Stimulated activated naive CD8-positive, alpha-beta T cell treated with anti-CD3 and anti-CD28 coated beads, Interleukin-15, Interleukin-2, amounts not matched to agents 100 ng/mL and 50 ng/mL, for 24 hours (primary cell): ENCODE measurements at regions not wholly inside any gene's neighbourhood (a gene's known extent, or its start where the extent isn't known, plus 50 kb on each side); places are given as distances from the start of the nearest gene placed in this dataset.

Experiments used
- H3K27ac Mint-ChIP-seq: one replicate; pipeline ENCODE4 v1.8.0; 2021; ENCODE audit warnings: mild to moderate bottlenecking, mixed read lengths
- H3K27me3 Mint-ChIP-seq: one replicate; pipeline ENCODE4 v1.8.0; 2021; ENCODE audit warnings: mixed read lengths
- H3K36me3 Mint-ChIP-seq: one replicate; pipeline ENCODE4 v1.8.0; 2021; ENCODE audit warnings: low read depth, mixed read lengths
- H3K4me1 Mint-ChIP-seq: one replicate; pipeline ENCODE4 v1.8.0; 2021; ENCODE audit warnings: low read depth, mixed read lengths
- H3K4me3 Mint-ChIP-seq: one replicate; pipeline ENCODE4 v1.8.0; 2021; ENCODE audit warnings: mild to moderate bottlenecking, mixed read lengths
- H3K9me3 Mint-ChIP-seq: one replicate; pipeline ENCODE4 v1.8.0; 2021; ENCODE audit warnings: mixed read lengths

- no peaks in the 10 kb centered on the region for H3K9me3 Mint-ChIP-seq
- H3K36me3 Mint-ChIP-seq = no peaks in the 10 kb centered on the region
- no peak overlapping the region for H3K4me3 Mint-ChIP-seq
- no peaks in the 10 kb centered on the region for H3K27me3 Mint-ChIP-seq
- H3K27ac Mint-ChIP-seq = no peak overlapping the region
- no peaks in the 10 kb centered on the region for H3K4me1 Mint-ChIP-seq
Measured at GRCh38 chr6:140921366-140922226, 1211.1 kb upstream of the GJE1 start.

GRCh38 chr6:140917911-140918310, 1214.8 kb upstream of the GJE1 start:
- Mint-ChIP-seq H3K27ac (no peak overlapping the region), H3K9me3 (no peaks in the 10 kb centered on the region), H3K27me3 (no peaks in the 10 kb centered on the region), H3K36me3 (no peaks in the 10 kb centered on the region), H3K4me1 (no peaks in the 10 kb centered on the region), H3K4me3 (no peak overlapping the region)

- no peaks in the 10 kb centered on the region for H3K4me1 Mint-ChIP-seq
- no peak overlapping the region for H3K27ac Mint-ChIP-seq
- H3K36me3 Mint-ChIP-seq = no peaks in the 10 kb centered on the region
- H3K27me3 Mint-ChIP-seq = peaks cover 5% of the 10 kb centered on the region
- H3K9me3 Mint-ChIP-seq = no peaks in the 10 kb centered on the region
- H3K4me3 Mint-ChIP-seq = no peak overlapping the region
Measured at GRCh38 chr6:140915551-140915950, 1217.2 kb upstream of the GJE1 start.

- Mint-ChIP-seq H3K27ac (no peak overlapping the region), H3K27me3 (peaks cover 5% of the 10 kb centered on the region)
Measured at GRCh38 chr6:140915103-140915502, 1217.6 kb upstream of the GJE1 start.

GRCh38 chr6:140912686-140913085, 1220.0 kb upstream of the GJE1 start:
- no peaks in the 10 kb centered on the region for H3K9me3 Mint-ChIP-seq
- no peak overlapping the region for H3K27ac Mint-ChIP-seq
- no peaks in the 10 kb centered on the region for H3K36me3 Mint-ChIP-seq
- H3K27me3 Mint-ChIP-seq = peaks cover 5% of the 10 kb centered on the region
- H3K4me1 Mint-ChIP-seq = no peaks in the 10 kb centered on the region
- no peak overlapping the region for H3K4me3 Mint-ChIP-seq

More at GRCh38 chr6:140915103-140915502, 1217.6 kb upstream of the GJE1 start:
- H3K4me1 Mint-ChIP-seq = no peaks in the 10 kb centered on the region
- no peaks in the 10 kb centered on the region for H3K36me3 Mint-ChIP-seq
- no peaks in the 10 kb centered on the region for H3K9me3 Mint-ChIP-seq
- H3K4me3 Mint-ChIP-seq = no peak overlapping the region

- H3K36me3 Mint-ChIP-seq = no peaks in the 10 kb centered on the region
- H3K27ac Mint-ChIP-seq = no peak overlapping the region
- no peaks in the 10 kb centered on the region for H3K4me1 Mint-ChIP-seq
- H3K4me3 Mint-ChIP-seq = no peak overlapping the region
- peaks cover 5% of the 10 kb centered on the region for H3K27me3 Mint-ChIP-seq
- no peaks in the 10 kb centered on the region for H3K9me3 Mint-ChIP-seq
Measured at GRCh38 chr6:140909625-140910024, 1223.1 kb upstream of the GJE1 start.

GRCh38 chr6:140909156-140909555, 1223.6 kb upstream of the GJE1 start:
- Mint-ChIP-seq H3K27me3 (peaks cover 5% of the 10 kb centered on the region), H3K36me3 (no peaks in the 10 kb centered on the region), H3K9me3 (no peaks in the 10 kb centered on the region), H3K4me1 (no peaks in the 10 kb centered on the region), H3K27ac (no peak overlapping the region), H3K4me3 (no peak overlapping the region)

GRCh38 chr6:140908505-140908904, 1224.2 kb upstream of the GJE1 start:
- H3K4me1 Mint-ChIP-seq = no peaks in the 10 kb centered on the region
- H3K27me3 Mint-ChIP-seq = peaks cover 5% of the 10 kb centered on the region
- H3K36me3 Mint-ChIP-seq = no peaks in the 10 kb centered on the region
- no peak overlapping the region for H3K27ac Mint-ChIP-seq
- H3K4me3 Mint-ChIP-seq = no peak overlapping the region
- H3K9me3 Mint-ChIP-seq = no peaks in the 10 kb centered on the region

GRCh38 chr6:140907235-140907634, 1225.5 kb upstream of the GJE1 start:
- no peaks in the 10 kb centered on the region for H3K9me3 Mint-ChIP-seq
- peaks cover 2% of the 10 kb centered on the region for H3K27me3 Mint-ChIP-seq

GRCh38 chr6:140905724-140906123, 1227.0 kb upstream of the GJE1 start:
- H3K36me3 Mint-ChIP-seq = no peaks in the 10 kb centered on the region

More at GRCh38 chr6:140907235-140907634, 1225.5 kb upstream of the GJE1 start:
- Mint-ChIP-seq H3K36me3 (no peaks in the 10 kb centered on the region), H3K27ac (no peak overlapping the region), H3K4me1 (no peaks in the 10 kb centered on the region), H3K4me3 (no peak overlapping the region)

GRCh38 chr6:140905050-140905449, 1227.7 kb upstream of the GJE1 start:
- no peaks in the 10 kb centered on the region for H3K4me1 Mint-ChIP-seq
- H3K27me3 Mint-ChIP-seq = peaks cover 5% of the 10 kb centered on the region
- H3K9me3 Mint-ChIP-seq = peaks cover 5% of the 10 kb centered on the region
- H3K36me3 Mint-ChIP-seq = no peaks in the 10 kb centered on the region
- H3K4me3 Mint-ChIP-seq = no peak overlapping the region
- no peak overlapping the region for H3K27ac Mint-ChIP-seq

More at GRCh38 chr6:140905724-140906123, 1227.0 kb upstream of the GJE1 start:
- no peak overlapping the region for H3K4me3 Mint-ChIP-seq
- H3K9me3 Mint-ChIP-seq = peaks cover 5% of the 10 kb centered on the region
- H3K27me3 Mint-ChIP-seq = peaks cover 5% of the 10 kb centered on the region
- H3K4me1 Mint-ChIP-seq = no peaks in the 10 kb centered on the region
- no peak overlapping the region for H3K27ac Mint-ChIP-seq

GRCh38 chr6:140897804-140898573, 1234.7 kb upstream of the GJE1 start:
- Mint-ChIP-seq H3K27me3 (peaks cover 11% of the 10 kb centered on the region), H3K9me3 (peaks cover 8% of the 10 kb centered on the region), H3K4me3 (no peak overlapping the region), H3K27ac (no peak overlapping the region), H3K36me3 (no peaks in the 10 kb centered on the region), H3K4me1 (no peaks in the 10 kb centered on the region)

- Mint-ChIP-seq H3K27ac (no peak overlapping the region), H3K4me1 (no peaks in the 10 kb centered on the region), H3K9me3 (peaks cover 8% of the 10 kb centered on the region), H3K27me3 (peaks cover 11% of the 10 kb centered on the region), H3K36me3 (no peaks in the 10 kb centered on the region), H3K4me3 (no peak overlapping the region)
Measured at GRCh38 chr6:140897349-140897748, 1235.4 kb upstream of the GJE1 start.

GRCh38 chr6:140893432-140893831, 1239.3 kb upstream of the GJE1 start:
- H3K4me3 Mint-ChIP-seq = no peak overlapping the region
- H3K27me3 Mint-ChIP-seq = peaks cover 3% of the 10 kb centered on the region
- no peaks in the 10 kb centered on the region for H3K36me3 Mint-ChIP-seq
- peaks cover 3% of the 10 kb centered on the region for H3K9me3 Mint-ChIP-seq
- H3K4me1 Mint-ChIP-seq = no peaks in the 10 kb centered on the region
- H3K27ac Mint-ChIP-seq = no peak overlapping the region

- no peaks in the 10 kb centered on the region for H3K4me1 Mint-ChIP-seq
- H3K27ac Mint-ChIP-seq = no peak overlapping the region
- H3K27me3 Mint-ChIP-seq = no peaks in the 10 kb centered on the region
- no peak overlapping the region for H3K4me3 Mint-ChIP-seq
- H3K9me3 Mint-ChIP-seq = peaks cover 3% of the 10 kb centered on the region
- H3K36me3 Mint-ChIP-seq = no peaks in the 10 kb centered on the region
Measured at GRCh38 chr6:140879946-140880345, 1252.8 kb upstream of the GJE1 start.
